GM18508 (cell line): ENCODE measurements at regions not wholly inside any gene's neighbourhood (a gene's known extent, or its start where the extent isn't known, plus 50 kb on each side); places are given as distances from the start of the nearest gene placed in this dataset.

Experiments
- ATAC-seq: cut with Tn5 transposase; IDR thresholded peaks from one replicate; pipeline ENCODE4 v1.9.1; 2021; ENCODE audit warnings: moderate number of reproducible peaks; ENCODE audit not compliant: insufficient read depth, unreplicated experiment

DNA sequence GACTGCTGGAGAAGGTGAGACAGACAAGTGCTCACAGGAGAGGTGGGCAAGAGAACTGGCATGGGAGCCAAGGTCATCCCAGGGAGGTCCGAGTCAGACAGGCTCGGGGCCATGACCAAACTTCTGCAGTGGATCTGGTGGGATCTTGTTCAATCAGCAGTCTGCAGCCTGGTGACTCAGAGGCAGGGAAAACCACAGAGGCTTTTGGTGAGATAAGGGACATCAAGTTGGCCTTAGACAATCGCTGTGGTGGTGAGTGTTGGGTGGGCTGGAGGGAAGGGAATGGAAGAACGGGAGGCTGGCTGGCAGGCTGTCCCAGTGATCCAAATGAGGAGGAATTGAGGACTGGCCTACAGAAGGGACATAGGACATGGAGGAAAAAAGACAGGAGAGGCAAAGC lies 123.8 kb downstream of the TMEM174 start:
- no peak for ATAC-seq

DNA sequence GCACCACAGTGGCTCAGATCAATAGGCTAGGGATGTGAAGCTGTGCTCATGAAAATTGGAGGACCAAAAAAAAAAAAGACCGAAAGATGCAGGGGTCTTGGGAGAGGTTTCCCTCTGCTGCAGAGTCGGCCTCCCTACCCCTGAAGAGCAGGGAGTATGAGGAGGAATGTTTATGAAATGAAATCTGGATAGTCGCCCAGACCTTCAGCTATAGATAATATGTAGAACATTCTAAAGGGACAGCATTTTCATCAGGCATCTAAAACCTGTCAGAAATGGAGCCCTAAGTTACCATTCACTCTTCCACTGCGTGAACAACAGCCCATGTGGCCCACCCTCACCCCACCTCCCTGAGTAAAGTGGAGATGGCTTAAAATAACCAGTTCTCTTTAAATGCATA lies 122.9 kb downstream of the TMEM174 start:
- no peak for ATAC-seq

DNA sequence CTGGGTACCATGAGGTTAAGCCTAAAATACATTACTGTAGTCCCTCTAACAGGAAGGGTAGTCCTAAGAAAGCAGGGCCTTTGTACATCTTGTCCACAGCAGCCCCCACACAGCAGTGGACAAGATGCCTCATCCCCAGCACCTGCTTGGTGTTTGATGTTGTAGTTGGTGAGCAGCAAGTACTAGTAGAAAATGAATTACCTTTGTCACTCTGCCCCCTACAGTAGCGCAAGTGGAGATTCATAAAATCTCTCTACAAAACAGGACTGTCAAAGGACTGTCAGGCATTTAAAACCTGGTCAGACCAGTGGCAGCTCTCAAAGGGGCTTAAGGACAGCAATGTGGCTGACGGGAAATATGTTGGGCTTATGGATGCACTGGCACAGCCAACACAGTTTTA lies 122.5 kb downstream of the TMEM174 start:
- no peak for ATAC-seq

DNA sequence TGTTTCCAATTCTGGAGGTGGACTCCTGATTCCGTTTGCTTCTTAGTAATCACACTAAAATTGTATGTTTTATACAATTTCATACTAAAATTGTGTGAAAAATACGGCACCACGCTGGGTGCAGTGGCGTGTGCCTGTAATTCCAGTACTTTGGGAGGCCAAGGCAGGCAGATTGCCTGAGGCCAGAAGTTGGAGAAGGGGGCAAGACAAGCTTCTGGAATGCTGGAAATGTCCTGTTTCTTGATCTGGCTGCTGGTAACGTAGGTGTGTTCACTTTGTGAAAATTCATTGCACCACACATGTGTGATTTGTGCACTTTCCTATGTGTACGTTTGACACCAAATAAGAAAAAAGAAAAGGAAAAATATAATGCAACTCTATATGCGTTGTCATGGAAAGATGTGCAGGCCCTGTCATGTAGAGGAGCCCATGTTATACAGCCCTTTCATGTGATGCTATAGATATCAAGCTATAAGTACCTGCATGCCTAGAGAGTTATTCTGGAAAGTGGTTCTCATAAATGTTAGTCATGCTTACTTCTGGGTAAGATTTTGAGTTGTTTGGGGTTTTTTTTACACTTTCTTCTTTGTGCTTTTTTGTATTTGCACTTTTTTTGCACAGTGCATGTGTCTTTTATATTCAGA lies 119.9 kb downstream of the TMEM174 start:
- no peak for ATAC-seq

DNA sequence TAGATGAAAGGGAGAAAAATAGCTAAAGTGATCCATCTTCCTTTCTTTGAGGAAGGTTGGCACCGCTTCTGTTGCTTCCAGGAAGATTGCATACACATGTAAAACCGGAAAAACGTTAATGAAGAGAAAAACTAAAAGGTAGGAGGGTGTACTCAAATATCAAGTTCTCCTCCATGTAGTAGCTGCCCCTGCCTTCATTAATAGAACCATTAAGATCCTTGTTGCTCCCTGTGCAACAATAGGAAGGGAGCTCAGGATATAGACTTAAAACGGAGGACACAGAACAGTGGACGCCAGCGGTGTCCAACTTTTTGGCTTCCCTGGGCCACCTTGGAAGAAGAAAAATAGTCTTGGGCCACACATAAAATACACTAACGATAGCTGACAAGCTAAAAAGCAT lies 118.9 kb downstream of the TMEM174 start:
- ATAC-seq, result no peak

DNA sequence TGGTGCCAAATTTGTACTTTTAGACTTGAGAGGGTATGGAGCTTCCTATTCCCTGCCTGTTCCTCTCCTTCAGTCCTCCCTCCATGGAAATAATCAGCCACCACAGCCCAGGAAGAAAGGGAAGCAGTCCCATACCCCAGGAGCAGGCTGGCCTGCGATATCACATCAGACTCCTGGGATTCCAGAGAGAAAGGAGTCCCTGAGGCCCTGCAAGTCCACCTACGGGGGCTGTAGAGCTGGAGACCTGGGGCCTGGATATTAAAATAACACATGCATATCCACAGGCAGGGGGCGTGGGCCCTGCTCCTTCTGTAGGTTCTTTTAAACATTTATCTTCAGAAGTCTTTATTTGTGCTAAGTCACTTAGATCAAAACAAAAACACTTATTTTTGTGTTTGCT lies 117.2 kb downstream of the TMEM174 start:
- ATAC-seq, result no peak

DNA sequence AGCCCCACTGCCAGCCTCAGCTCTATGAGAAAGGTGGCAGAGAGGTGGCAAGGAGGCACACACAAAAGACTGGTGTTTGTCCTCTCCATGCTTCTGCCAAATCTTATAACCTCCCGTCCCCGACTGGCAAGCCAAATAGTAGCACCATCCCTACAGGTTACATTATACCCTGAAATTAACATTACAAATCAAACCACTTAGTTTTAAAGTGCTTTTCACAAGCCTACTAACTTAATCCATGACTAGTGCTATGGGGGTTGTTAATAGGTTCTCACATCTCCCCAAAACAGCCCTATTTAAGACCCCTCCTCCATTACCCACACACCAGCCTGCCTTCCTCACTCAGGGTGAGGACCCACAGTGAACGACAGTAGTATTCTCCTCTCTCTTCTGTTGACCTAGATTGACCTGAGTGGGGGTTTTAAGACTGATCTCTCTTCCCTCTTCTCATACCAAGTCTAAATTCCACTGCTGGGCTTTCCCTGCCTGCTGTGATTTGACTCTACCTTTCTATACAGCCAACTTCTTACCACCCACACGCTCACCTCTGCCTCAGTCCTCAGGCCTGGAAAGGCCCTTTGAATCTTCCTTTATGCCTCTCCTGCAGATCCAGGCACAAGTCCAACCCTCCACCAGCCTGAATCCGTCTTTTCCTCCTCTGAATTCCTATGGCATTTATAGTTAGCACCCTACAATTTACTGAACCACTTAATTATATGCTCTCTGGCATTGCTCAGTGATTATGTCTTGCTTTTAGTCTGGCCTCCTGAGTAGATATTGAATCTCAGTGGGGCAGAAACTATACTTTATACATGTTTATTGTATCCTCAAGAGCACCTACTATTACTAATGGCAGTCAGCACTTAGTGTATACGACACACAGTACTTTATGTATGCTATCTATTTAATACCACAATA lies 116.1 kb downstream of the TMEM174 start:
- ATAC-seq, result no peak

DNA sequence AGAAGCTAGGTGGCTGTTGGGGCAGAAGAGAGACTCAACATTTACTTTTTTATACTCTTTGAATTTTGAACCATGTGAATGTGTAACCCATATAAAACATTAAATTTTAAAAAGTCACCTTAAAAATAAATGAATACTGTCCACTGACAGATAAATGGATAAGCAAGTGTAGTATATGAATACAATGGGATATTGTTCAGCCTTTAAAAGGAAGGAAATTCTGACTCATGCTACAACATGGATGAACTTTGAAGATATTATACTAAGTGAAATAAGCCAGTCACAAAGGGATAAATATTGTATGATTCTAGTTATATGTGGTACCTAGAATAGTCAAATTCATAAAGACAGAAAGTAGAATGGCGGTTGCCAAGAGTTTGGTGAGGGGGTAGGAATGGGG lies 113.9 kb downstream of the TMEM174 start:
- no peak for ATAC-seq

DNA sequence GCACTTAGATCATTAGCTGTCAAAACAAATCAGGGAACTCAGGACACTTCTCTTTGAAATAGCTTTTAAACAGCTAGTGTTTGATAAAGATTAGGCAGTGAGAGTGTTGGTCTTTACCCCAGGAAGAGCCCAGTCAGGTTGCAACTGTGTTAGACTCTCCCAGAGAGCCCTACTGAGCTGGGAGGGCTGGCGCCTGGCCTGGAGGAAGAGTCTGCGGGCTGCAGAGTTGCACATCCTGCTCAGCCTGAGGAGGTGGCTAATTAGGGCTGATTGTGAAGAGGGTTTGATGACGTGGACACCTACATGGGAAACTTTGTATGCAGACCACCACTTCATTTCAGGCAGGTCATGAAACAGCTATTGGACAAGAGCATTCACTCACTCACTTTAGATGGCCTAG lies 112.0 kb downstream of the TMEM174 start:
- no peak for ATAC-seq

DNA sequence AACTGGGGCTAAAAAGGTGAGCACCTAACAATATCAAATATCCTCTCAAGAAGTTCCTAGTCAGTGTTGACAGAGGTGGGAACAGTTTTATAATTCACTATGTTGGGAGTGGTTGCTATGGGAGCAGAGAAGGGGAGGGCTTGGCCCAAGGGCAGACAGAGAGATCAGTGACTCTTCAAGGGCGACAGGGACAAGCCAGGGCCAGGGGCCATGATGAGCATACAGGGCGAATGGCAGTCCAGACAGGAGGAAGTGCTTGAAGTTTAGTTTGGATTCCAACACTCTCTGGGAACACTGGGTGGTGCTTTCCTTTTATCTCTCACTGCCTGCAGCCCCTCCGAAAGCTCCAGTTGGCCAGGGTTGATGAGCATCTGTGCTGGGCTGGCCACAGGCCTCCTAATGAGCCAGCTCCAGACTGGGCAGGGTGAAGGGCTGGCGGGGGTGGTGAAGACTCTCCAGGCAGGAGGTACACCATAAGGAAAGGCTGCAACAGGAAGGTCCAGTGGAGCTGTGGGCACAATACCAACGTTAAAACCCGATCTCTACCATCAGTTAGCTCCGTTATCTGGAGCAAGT lies 111.3 kb downstream of the TMEM174 start:
- ATAC-seq, result no peak

DNA sequence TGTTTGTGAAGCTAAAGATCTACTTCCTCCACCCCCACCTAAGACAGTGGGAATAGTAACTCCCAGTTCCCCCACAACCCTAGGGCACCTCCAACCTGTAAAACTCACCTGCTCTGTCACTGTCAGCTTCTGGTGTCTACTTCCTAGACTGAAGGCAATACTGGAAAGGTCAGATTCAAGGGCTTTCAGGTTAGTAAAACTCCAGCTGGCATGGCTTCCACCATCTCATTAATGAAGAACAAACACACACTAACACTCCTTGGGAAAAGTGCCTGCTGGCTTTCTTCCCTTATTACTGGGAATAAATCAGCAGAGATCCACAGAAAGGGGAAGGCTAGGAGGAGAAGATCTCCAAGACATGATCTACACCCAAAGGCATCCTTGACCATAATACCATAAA lies 109.9 kb downstream of the TMEM174 start:
- ATAC-seq, result no peak

DNA sequence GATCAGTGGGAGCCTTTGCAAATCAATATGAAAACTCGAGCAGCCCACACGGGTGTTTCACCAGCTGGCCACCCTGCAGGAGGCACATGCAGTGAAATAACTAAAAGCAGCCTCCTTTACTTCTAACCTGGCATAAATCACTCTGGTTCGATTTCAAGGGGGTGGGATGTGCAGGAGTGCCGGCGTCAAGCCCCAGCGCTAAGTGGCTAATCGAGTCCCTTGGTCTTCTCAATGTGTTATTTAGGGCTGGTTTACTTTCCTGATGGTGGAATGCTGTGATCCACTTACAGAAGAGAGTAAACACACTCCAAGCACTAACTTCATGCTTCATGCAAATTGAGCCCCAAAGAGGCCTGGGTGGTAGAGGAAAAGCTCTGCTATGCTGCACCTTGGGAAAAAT lies 109.4 kb downstream of the TMEM174 start:
- no peak for ATAC-seq

DNA sequence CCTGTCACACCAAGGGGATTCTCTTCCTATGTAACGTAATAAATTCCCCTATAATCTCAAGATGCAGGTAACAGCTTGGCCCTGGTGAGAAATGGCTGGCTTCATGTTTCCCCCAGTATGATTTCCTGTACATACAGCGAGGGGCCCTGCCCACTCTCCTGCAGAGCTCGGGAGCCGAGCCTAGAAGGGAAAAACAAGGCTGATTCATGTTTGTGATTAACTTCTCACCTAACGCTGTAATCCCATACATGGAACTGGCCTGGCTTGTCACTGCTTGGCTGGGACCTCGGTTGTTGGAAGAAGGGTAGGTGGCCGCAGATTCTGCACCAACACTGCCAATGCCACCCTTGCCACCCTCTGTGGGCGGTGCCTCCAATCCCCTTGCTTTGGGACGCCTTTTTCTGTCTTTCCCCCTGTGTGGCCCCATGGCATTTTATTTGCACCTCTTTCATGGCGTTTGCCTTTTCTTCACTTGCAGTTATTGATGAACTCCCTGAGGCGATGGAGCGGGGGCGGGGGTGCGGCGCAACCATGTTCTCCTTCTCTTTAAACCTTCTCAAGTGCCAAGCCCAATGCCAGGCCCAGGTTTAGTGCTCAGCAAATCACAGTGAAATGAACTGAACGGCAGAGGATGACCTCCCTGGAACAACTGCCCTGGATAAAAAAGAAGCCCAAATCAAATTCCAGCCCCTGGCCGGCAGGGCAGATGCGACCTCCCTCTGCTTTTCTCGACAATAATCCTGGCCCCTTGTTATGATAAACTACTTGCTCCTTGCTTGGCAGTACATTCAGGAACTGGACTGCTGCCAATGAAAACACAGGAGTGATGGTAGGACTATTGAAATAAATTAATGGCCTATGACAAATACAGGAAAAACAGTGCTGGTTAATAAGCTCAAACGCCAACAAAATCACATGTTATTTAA lies 108.1 kb downstream of the TMEM174 start:
- ATAC-seq, result no peak

DNA sequence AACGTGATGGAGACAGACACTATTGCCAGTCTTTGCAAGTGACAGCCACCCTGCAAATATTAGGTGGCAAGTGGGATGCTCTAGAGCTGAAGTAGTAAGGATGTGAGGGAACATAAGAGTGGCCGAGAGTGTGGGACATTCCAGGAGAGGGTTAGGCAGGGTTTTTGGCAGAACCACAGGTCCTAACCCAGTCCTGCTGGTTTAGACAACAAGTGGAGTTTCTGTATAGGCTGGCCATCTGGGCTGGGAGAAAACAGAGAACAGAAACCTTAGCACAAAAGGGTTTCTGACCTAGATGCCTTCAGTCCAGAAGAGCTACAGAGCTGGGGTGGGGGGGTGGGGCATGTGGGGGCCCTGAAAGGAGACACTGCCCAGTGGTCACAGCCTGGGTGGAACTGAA lies 107.4 kb downstream of the TMEM174 start:
- no peak for ATAC-seq

DNA sequence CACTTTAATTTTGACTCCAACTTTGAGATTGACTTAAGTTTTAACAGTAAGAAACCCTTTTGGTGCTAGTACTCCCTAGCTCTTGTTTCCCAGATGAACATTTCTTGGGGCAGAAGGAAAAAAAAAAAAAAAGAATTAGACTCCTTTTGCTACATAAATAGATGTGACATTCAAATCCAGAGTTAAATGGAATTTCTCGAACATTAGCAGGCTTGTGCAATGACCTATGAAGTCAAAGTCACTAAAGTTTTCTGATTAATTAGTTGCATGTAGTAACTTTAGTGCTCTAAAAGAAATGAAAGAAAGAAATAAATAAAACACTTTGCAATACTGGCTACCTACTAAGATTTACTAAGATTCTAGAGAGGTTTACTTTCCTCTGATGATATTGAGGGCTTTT lies 106.8 kb downstream of the TMEM174 start:
- ATAC-seq, result no peak

DNA sequence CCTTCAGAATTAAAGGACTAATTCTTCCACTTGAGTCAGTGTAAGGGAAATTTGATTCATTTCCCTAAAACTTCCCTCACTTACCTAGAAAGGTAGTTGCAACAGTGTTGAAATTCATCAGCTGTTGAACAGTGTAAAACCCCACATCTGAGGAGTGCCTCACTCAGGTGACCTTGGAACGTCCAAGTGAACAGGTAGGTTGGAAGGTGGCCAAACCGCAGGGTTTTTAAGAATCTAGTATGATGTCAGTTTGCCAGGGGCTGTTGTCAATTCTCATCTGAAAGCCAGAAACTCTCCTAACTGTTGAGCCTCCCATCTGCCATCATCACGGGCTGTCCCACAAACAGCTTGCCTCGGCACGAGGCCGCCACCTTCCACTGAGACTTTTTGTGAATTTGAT lies 105.7 kb downstream of the TMEM174 start:
- ATAC-seq, result no peak

DNA sequence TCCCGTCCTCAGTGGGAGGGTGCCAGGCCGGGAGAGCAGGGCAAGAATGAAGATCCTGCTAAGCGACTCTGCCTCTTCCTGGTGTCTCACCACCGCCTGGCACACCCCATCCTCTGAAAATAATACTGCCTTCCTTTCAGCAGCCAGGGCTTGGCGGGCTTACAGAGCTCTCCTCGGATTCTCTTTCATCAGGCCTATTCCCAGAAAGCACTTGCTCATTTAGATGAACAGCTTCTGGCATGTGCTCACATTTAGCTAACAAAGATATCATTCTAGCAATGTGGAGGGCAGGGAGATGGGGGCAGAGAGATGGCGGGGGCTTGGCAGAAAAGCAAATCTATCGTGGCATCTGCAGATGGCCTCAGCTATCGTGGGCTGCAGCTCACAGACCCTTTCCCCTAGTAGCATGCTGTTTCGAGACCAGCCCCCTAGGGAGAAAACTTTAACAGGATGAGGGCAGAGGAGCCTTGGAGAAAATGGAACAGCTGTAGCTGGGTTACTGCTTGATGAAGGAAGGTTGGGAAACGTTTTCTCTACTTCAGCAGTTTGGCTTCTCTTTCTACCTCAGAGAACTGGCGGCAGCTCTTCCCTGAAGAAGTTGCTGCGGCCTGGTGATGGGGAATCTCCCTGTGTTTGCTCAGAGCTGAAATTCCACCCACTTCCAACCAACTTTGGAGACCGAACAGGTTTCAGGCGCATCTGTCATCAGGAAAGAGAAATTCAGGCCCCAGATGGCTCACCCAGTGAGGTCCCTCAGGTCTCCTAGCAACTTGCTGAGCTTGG lies 102.1 kb downstream of the TMEM174 start:
- ATAC-seq, result no peak

DNA sequence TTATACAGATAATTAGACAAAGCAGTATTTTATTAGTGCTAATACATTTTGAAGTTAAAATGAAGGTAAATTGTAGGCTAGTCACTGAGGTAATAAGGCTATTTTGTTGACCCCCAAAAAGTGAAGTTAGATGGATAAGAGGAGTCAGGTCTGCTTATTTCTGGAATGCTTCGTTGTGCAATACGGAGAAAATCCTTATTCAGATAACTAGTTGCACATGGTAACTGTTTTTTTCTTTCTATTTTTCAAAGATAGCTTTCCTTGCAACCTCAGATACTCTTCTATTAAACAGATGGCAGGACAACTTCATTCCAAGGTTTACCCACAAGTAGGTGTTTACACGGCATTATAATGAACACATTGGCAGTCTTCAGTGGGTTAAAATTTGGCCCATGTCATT lies 101.1 kb downstream of the TMEM174 start:
- ATAC-seq, result no peak

DNA sequence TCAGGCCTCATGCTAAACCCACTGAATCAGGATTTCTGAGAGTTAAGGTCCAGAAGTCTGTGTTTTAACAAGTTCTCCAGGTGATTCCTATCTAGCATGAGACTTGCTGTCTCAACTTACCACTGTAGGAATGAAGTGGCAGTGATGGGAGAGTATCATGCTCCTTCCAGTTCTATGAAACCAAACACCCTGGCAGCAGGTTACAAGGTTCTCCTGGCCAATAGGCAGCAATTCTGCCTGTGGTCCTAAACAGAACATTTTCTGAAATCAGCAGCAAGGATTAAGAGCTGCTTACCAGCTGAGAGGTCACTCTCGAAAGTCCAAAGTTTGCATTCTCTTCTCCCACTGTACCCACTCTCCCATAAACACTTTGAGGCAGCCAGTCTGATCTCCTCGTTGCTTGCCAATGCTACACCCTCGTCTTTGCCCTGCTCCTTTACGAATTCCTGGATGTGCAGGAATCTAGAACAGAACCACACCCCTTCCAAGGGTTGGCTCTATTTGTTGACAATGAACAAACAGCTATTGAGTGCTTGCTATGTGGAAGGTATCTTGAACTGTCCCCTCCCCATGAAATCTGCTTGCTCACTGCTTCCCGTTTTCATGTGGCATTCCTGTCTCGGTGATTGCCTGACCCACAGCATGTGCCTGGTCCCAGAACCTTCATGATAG lies 100.5 kb downstream of the TMEM174 start:
- ATAC-seq, result no peak
